Spleen (tissue), 7 donors: ENCODE measurements at regions not wholly inside any gene's neighbourhood (a gene's known extent, or its start where the extent isn't known, plus 50 kb on each side); places are given as distances from the start of the nearest gene placed in this dataset.

ENCODE experiments used
- POLR2AphosphoS5 ChIP-seq, 3 donors: sonication (generic); formaldehyde crosslinking; IDR thresholded peaks; one replicate each; pipeline ENCODE4 v1.5.1; 2017; ENCODE audit warnings: antibody characterized with exemption in 3 of 3
- TF ChIP-seq, protein P1 (sequence below), 11 experiments: fragments of 200-600 bp in 7 of 11; fragments of 450-650 bp in 4 of 11; sonication (generic) in 4 of 11; IDR thresholded peaks in 8 of 11; conservative IDR thresholded peaks in 3 of 11; 1 replicate in 7 of 11; 2 replicates in 4 of 11; pipeline versions ENCODE4 v1.4.0 to v1.8.0; 2016 to 2021; ENCODE audit warnings: antibody characterized with exemption in 11 of 11, inconsistent platforms in 4 of 11, mild to moderate bottlenecking in 1 of 11
- donor health status: DM: no; HTN: no; CAD: no; lungs with moderate emphysema.
- donor health status: DM: no; HTN: no; CAD: no.
- donor health status: DM: no; HTN: no; CAD: no.

DNA sequence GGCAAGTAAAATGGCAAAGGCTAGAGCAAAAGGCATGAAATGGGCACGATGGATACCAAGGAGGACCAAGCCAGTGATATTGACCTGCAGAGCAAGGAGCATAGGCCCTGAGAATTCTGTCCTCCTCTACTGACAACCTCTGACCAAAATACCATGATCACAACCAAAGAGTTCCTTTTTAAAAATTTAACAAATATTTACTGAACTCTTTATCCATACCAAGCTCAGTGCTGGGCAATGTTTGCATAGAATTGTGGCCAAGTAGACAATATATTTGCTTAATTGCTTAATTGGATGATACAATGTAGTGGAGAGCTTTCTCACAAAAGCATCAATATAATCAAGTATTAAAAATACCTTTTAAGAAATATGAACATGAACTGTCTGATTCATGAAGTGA, 265.7 kb downstream of the ICOS start:
- TF ChIP-seq, protein P1, sequence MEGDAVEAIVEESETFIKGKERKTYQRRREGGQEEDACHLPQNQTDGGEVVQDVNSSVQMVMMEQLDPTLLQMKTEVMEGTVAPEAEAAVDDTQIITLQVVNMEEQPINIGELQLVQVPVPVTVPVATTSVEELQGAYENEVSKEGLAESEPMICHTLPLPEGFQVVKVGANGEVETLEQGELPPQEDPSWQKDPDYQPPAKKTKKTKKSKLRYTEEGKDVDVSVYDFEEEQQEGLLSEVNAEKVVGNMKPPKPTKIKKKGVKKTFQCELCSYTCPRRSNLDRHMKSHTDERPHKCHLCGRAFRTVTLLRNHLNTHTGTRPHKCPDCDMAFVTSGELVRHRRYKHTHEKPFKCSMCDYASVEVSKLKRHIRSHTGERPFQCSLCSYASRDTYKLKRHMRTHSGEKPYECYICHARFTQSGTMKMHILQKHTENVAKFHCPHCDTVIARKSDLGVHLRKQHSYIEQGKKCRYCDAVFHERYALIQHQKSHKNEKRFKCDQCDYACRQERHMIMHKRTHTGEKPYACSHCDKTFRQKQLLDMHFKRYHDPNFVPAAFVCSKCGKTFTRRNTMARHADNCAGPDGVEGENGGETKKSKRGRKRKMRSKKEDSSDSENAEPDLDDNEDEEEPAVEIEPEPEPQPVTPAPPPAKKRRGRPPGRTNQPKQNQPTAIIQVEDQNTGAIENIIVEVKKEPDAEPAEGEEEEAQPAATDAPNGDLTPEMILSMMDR (IDR thresholded peaks at IDR 0.05 in 8 of 11, conservative IDR thresholded peaks at IDR 0.05 in 3 of 11): no peak
- no peak for TF ChIP-seq POLR2AphosphoS5 (IDR thresholded peaks at IDR 0.05)
